ENCODE measurements at regions not wholly inside any gene's neighbourhood (a gene's known extent, or its start where the extent isn't known, plus 50 kb on each side); places are given as distances from the start of the nearest gene placed in this dataset.
"Not testable (repeated sequence)": the region's sequence is repeated elsewhere in the genome, so short reads cannot be mapped to it uniquely, and the experiment has no call there.

DNA sequence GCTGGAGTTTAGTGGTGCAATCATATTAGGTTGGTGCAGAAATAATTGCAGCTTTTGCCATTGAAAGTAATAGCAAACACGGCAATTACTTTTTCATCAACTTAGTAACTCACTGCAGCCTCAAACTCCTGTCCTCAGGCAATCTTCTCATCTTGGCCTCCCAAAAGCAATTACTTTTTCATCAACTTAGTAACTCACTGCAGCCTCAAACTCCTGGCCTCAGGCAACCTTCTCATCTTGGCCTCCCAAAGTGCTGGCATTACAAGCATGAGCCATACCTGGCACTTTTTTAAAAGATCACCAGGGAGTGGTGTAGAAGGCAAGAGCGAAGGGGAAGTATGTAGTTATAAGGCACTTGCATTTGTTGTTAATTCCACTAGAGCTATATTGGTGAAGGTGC, 491.1 kb upstream of the ADGRL3 start:
- no peak for DNase-seq

DNA sequence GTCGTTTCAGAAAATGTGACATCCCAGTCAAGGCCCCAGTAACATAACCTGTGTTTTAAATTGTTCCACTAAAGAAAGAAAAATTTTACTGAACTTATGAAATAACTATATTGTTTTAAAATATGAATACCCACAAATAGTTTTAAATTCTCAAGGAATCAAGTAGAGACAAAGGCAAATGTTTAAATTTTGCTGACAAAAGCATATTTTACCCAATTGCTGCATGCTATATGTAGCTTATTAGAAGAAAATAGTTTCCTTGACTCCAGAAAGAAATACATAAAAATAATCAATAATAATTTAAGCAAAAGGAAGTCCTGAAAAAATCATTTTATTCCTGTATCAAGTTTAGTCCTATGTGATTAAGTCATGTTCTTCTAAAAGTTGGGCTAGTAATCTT, 481.3 kb upstream of the ADGRL3 start:
- DNase-seq: no peak

DNA sequence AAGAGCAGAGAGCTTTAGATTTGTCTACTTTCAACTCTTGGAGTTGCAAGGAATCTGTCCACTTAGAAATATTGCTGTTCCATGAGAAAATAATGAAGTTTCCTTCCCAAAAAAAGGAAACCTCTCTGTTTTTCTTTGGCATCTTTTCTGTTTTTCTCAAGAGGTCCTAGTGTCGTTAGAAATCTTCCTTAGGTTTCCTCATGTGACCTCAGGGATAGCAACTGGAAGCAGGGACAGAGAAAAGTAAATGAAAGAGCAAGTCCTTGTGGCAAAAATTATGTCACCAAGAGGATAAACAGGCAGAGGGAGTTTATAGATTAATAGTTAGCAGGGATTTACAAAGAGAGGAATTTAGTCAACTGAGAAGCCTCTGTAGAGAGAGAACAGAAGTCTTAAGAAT, 478.4 kb upstream of the ADGRL3 start:
- no peak for DNase-seq

DNA sequence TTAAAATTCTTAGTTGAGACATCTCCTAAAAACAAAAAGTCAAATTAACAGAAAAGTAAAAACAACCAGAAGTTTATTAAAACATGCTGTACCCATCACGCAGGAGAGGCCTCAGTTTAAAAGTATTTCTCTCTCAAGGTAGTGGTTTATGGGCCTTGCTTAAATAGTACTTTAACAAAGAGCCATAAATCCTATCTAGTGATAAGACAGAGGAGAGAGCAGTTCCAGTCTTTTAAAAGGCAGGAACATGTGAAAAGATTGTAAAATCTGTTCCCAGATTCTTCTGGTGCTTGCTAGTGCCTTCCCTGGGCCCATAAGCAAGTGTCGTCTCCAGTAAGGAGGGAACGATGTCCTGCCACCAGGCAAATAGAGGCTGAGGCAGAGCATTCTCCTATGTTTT, 476.3 kb upstream of the ADGRL3 start:
- no peak for DNase-seq

DNA sequence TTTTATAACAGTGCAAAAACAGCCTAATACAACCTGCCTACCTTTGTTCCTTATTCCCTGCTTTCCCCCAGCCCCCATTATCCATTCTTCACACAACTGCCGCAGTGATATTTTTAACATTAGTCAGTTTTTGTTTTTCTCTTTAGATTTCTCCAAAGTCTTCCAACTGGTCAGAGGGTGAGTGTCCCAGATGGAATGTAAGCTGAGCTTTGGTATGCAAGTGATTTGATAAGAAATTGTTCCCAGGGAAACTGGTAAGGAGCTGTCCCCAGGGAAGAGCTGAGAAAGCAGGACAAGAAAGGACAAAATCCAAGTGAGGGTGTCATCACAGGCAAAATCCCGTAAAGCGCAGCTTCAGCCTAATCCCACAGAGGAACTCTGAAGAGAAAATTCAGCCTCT, 475.5 kb upstream of the ADGRL3 start:
- no peak for DNase-seq

DNA sequence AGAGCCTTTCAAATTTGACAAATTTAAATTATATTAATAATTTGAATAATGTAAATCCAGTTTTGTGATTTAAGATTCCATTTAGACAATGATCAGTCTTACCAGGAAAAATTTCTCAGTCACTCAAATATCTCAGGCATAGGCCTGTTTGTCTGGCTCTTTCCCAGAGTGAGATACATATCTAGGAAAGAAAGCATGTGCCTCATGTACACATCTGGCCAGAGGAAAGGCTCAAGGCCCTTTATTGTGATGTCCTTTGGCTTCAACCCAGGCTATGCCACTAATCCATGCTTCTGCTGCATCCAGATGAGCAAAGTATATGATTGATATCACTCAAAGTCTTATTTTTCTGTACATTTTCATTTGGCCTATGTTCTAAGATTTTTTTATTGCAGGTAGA, 473.3 kb upstream of the ADGRL3 start:
- DNase-seq: no peak

DNA sequence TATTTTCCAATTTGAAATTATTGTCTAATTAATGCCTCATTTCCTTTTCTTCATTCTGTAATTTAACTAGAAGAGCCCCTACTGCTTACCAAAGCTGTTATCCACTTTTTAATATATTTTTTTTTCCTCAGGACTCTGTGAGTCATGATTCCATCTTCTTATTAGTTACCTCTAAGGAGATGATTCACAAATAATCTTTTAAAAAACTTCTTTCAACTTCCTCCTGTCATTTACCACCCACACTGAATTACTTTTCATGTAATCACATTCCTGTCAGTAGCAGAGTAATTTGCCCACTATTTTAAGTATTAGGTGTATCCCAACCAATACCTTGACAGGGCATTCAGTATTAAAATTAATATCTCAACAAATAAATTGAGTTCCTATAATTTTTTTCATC, 470.9 kb upstream of the ADGRL3 start:
- DNase-seq: no peak

DNA sequence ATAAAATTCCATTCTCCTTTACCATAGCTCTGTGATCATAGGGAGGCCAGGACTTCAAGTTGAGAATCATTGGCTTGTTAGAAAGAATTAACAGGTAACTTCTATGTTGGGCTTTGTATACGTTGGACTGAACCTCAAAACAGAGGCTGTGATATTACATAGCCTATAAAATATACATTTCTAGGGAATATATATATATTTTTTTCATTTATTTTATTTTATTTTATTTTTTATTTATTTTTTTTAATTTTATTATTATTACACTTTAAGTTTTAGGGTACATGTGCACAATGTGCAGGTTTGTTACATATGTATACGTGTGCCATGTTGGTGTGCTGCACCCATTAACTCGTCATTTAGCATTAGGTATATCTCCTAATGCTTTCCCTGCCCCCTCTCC, 470.4 kb upstream of the ADGRL3 start:
- DNase-seq: not testable (repeated sequence)

DNA sequence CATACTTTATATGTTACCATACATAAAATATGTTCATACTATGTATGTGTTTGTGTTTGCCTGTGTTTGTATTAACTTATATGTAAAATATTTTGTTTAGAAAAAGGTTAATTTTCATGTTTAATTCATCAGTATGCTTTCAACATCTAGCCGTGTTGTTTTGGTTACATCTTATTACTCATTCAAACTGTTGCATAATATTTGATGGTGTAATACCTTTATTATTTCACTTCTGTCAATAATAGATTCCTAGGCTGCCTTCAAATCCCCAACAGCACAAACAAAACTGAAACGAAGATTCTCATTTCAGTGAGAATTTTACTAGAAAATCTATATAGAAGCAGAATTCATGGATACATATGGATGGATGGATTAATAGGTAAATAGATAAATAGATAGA, 462.3 kb upstream of the ADGRL3 start:
- DNase-seq: no peak

DNA sequence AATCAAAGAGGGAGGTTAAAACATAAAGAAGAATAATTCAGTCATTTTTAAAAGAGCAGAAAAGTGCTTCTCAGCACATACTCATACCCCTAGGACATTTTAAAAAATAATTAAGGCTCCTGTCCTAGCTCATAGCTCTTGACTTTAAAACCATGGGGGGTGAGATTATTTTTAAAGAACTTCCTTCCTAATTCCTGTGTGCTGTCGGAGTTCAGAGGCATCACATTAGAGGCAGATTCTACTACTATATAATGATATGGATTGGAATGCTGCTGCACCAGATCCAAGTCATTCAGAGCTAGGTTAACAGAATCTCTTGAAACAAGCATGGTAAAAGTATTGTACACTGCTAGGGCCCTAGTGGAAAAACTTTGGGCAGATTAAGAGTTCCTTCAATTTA, 456.5 kb upstream of the ADGRL3 start:
- no peak for DNase-seq

DNA sequence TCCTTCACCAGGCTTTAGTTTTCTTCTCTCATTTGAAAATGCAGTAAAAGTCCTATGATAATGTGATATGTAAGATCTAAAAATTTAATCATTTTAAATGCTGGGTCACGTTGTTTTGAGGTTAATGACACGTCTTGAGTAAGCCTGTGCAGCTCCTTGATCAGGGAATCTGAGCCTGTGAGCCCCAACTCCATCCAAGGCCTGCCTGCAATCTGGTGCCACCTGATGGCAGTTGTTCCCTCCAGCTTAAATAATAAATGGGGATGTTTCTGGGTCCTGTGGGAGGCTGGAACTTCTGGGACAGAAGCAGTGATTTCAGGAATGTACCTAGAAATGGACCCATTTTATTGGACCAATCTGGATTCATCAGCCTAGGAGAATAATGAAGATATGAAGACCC, 455.4 kb upstream of the ADGRL3 start:
- DNase-seq: no peak

DNA sequence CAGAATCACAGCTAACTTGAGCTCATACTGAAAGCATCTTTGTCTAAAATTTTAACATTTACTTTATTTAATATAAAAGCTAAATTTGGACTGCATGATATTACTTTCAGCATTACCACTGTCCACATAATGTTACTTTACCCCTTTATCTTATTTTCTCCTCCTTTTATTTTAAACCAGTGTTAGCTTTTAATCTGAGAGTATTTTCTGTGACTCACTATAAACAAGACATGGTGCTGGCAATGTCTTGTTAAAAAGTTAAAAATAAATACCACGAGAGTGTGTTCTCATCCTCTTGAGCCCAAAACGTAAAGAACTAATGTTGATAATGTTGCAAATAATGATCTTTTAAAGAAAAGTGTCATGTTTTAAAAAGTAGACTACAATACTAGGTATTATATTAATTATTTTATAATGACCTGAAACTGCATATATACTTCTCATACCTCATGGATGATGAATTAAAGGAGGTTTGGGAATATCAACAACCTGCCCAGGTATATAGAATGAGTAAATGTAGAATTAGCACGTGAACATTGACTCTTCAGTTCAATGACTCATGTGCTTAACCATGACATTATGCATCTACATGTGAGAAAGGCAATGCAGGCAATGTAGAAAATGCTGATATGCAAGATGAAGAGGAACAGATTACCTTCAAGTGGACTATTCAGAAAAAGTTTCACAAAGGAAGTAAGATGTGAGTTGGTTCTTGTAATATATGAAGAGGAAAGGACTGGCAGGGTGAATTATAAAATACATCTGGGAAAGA, 454.1 kb upstream of the ADGRL3 start:
- DNase-seq: no peak

DNA sequence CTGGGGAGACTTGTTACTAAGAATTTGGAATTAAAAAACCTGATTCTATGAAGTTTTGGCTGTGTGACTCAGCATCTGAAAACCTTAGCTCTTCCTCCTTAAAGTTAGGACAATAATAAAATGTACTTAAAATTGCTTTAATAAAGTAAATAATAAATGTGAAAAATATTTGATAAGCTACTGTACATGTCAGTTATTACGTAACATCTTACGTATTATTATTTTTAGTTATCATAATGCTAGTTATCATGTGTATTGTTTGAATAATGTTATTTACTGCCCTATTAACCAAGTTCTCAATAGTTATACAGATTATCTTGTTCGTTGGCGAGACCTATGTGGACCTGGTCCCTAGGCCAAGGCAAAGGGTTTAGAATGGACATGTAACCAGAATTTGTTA, 449.2 kb upstream of the ADGRL3 start:
- no peak for DNase-seq

DNA sequence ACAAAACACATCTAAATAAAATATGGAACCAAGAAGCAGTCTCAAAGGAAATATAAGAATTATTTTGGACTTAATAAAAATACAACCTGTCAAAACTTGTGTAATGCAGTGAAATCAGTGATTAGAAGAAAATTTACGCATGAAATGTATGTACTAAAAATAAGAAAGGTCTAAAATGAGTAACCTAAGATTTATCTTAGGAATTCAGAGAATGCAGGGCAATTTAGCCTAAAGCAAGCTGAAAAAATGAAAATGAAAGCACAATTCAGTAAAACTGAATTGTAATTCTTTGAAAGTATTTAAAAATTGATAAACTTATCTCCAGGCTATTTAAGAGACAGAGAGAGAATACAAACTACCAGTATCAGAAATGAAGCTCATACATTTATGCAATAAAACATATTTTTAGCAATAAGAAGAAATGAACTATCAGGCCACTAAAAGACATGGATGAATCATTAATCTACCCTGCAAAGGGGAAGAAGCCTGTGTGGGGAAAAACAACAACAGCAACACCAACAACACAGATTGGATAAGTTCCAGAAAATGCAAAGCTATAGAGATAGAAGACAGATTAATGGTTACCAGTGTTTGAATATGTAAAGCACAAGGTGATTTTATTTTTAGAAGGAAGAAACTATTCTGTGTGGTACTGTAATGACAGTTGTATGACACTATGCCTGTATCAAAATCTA, 442.0 kb upstream of the ADGRL3 start:
- no peak for DNase-seq

DNA sequence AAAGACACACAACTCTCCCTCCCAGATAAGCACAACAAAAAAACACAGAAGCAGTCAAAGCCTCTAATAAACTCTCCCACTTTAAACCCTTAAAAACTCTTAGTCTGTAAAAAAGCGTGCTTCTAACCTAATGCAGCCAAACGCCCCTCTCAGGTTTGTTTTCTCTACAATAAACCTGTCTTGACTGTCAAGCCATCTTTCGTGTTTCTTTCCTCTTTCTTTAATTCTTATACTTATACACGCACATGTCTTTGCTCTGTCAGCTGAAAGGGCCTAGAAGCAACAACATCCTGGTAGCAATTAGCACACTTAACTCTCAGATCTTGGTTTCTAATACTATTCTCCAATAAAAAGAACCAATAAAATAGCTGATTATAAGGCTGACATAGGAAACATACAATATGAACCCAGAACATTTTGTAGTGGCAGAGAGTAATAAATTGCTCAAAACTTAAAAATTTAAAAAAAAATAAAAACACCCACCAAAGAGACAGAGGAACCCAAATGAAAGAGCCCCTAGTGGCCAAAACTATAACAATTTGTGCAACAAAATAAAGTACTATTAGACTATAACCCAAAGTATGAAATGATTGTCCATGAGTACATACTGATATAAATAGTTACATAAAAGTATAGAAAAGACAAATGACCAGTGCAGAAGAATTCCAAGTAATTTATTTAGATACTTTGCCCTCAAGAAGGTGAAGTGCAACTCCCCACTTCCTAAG, 440.4 kb upstream of the ADGRL3 start:
- DNase-seq: no peak

DNA sequence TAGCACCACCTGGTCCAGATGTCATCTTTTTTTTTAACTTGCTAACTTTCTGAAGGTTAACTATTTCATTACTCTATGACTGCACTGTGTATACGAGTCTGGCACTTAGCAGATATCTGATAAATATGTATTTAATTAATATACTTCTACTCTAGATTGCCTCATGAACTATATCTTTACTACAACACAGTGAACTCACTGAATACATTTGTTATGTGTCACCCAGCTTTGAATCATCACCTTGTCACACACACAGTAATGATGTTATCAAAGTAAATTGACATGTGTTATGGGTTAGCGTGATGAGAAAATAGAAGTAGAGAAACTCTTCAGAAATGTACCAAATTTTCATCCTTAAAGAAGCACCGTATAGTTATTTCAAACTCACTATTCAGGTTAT, 419.3 kb upstream of the ADGRL3 start:
- DNase-seq: no peak

DNA sequence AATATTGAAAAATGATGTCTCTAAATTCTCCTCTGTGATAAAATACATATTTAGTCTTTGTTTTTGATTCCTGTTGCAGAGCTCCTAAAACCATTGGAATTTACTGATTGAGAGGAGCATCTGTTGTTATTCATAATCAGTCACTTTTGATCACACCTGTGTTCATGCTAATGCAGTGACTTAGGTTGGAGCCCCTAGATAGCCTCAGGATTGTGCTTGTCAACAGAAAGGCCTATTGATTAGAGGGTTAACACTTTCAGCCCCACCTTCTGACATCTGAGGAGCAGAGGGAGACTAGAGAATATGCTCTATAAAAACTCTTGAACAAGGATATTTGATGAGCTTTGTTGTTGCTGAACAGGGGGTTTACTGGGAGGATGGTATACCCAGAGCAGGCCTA, 409.5 kb upstream of the ADGRL3 start:
- DNase-seq: no peak

DNA sequence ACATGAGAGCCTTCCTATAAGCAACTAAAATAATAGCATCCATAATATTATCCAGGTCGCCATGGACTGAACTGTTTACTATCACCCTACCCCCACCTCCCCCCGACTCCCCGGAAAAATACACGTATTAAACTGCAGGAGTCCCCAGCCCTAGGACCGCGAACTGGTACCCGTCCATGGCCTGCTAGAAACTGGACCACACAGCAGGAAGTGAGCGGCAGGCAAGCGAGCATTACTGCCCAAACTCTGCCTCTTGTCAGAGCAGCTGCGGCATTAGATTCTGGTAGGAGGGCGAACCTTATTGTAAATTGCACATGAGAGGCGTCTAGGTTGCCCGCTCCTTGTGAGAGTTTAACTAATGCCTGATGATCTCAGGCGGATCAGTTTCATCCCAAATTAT, 405.8 kb upstream of the ADGRL3 start:
- no peak for DNase-seq

DNA sequence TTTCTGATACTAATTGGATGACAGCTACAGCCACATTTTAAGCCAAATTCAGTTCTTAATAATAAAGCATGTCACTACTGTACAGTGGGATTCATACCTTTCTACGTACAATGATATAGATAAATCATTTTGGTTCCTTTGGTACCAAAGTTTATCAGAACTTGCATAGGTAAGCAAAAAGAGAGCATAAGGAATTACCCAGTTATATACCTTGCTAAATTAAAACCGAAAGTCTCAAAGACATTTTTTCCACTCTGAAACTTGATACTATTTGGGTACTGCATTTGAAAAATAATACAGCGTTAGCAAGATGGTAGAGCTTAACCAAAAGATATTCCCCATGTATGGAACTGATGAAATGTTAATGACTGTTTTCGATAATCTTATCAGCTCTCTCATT, 400.9 kb upstream of the ADGRL3 start:
- no peak for DNase-seq

DNA sequence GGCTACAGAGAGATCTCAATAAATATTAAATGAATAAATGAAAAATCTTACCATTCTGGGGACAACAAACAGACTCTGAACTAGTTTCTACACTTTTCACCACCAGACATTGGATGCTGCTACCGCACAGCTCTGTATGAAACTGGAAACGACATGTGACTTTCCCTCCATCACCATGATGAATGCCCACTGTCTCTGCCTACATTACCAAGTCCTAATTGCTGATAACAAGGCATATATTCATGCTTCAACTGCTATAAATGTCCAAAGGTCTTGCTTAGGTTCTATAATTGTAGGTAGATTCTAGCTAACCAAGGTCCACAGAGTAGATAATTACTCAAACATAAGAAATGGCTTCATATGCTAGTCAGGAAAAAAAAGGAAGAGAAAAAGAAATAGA, 399.4 kb upstream of the ADGRL3 start:
- DNase-seq: no peak

DNA sequence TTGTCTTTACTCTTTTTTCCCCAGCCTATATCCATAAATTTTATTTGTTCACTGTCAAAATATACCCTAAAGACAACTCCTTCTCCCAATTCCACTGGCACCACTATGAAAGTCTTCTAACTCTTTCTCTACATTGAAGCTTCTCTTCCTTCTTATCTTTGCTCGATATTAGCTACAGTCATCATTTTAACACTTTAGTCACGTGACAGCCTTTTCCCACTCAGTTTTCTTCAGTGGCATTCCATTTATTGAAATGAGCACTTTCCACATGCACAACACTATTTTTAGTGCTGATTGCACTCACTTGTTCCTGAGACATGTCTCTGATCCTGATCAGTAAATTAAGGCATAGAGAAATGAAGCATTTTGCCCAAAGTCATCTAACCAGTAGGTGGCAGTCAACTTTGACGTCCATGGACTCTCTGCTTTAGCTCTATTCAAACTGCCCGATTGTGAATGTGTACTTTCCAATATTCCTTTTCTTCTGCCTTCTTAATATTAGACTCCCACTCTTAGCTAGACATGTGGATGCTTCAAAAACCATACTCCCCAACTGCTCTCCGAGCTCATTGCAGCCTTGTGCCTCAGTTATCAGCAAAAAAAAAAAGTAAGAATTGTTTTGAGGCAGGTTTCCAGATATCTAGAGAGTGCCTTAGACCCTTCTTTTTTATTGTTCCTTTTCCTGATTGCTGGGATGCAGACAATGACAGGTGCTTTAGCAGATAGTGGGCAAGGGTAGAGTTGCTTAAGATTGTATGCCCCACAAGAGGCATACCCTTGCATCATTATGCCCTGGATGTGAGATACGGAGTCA, 394.4 kb upstream of the ADGRL3 start:
- peak in 1 of 5 experiments; percentile 2 for DNase-seq

DNA sequence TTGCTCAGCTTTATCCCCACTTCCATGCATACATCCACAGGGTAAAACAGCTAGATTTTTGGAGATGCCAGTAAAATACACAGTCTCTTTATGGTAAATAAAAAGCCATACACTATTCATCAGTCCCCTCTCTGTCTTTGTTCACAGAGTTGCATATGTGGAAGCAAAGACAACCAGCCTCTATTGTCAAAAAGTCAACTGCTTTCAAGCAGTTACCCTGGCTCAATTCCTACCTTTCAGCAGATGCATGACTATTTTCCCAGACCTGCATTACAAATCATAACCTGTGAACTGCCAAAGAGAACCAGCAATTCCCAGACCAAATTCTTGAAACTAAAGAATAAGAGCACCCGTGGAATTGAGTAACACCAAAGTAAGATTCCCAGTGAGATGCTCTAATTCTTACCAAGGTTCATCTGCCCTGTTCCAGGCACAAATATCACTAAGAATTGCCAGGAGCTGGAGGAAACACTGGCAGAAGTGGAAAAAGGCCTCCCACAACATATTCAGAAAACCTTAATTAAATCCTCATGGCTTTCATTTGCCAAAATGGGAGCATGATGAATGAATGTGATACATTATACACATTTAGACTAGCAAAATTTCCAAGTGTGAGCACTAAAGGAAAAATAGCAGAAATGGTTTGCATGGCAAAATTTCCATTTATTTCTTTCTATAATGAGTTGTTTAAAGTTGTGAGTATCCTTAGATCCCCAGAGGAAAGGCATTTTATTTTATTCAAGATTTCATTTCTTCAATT, 391.2 kb upstream of the ADGRL3 start:
- DNase-seq: no peak

DNA sequence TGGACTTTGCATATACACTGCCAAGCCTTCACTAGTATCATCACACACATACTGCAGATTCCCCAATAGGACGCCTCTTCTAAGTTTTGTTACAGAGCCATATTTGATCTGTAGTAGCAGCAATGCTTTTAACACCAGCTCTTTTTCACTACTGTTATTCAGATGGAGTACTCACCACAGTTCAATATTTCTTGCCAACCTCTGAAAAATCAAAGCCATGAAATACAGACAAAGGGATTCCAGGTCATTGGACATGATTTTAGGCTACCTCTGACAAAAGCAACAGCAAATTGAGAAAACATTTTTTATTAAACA, 390.7 kb upstream of the ADGRL3 start:
- DNase-seq: no peak
